ENCODE measurements at regions not wholly inside any gene's neighbourhood (a gene's known extent, or its start where the extent isn't known, plus 50 kb on each side); places are given as distances from the start of the nearest gene placed in this dataset.

- in situ Hi-C loops (cut with HindIII; ENCODE audit: extremely low pct_ligation_motif_present, low pct_unique_long_range_greater_than_20kb): no loop called here
- H3K9me3 ChIP-seq (ENCODE audit: low read length): no peaks in the 10 kb centered on the region
- no peak overlapping the region for H3K27ac ChIP-seq (ENCODE audit: extremely low read length, insufficient read depth, low read length)
- DNase-seq (ENCODE audit: low spot score): no peak
- H3K4me2 ChIP-seq (ENCODE audit: low read depth, low read length): no peak overlapping the region
- TF ChIP-seq HNF1B (CRISPR knock-in tag; IDR thresholded peaks at IDR 0.05) (no peak), ZSCAN22 (CRISPR knock-in tag; IDR thresholded peaks at IDR 0.05) (no peak), ONECUT2 (CRISPR knock-in tag; IDR thresholded peaks at IDR 0.05) (no peak), SRF (IDR thresholded peaks at IDR 0.05; ENCODE audit: low read depth, low read length) (no peak), ZNF547 (CRISPR knock-in tag; IDR thresholded peaks at IDR 0.05) (no peak), ZNF292 (CRISPR knock-in tag; IDR thresholded peaks at IDR 0.05; ENCODE audit: borderline replicate concordance, low read depth) (no peak), RFX3 (CRISPR knock-in tag; IDR thresholded peaks at IDR 0.05) (no peak)
- no peak for FAIRE-seq
- no peaks in the 10 kb centered on the region for H3K79me2 ChIP-seq (ENCODE audit: insufficient read depth, low read length)
- intact Hi-C loops (cut with micrococcal nuclease; ENCODE audit: unreplicated experiment): no loop called here
- H3K27me3 ChIP-seq (ENCODE audit: control insufficient read depth in 1 of 2, insufficient read depth in 2 of 2, low read length in 2 of 2): no peaks in the 10 kb centered on the region
- no peak overlapping the region for H3K4me3 ChIP-seq (replicated peaks in 1 of 3; ENCODE audit: insufficient read depth in 1 of 3, low read depth in 2 of 3, low read length in 3 of 3)
- no TSS peak for BruUV-seq (replicated peaks)
- ChIA-PET POLR2A (no interaction called here), CTCF (ENCODE audit: low intra/inter-chr PET ratio, low total read pairs) (no interaction called here)
- no peak for ATAC-seq
- no peaks in the 10 kb centered on the region for H3K36me3 ChIP-seq (replicated peaks in 1 of 2; ENCODE audit: control insufficient read depth in 1 of 2, insufficient read depth in 2 of 2, low read length in 2 of 2)
- H3K4me1 ChIP-seq (ENCODE audit: insufficient read depth, low read length): no peaks in the 10 kb centered on the region
- WGBS (ENCODE audit: low lambda C conversion rate): 18% methylated on average over 2 of the region's 2 CpGs
- no peak overlapping the region for H2AFZ ChIP-seq (ENCODE audit: low read length)
- H4K20me1 ChIP-seq (ENCODE audit: insufficient read depth, low read length): no peaks in the 10 kb centered on the region
- H3K9ac ChIP-seq (ENCODE audit: insufficient read depth, low read depth, low read length): no peak overlapping the region
These were observed 319.7 kb downstream of the EPM2A start for GRCh38 chr6:145415616-145416015.

GRCh38 chr6:145420599-145420998, 314.7 kb downstream of the EPM2A start:
- WGBS (ENCODE audit: low lambda C conversion rate): 0% methylated on average over 1 of the region's 1 CpG
- DNase-seq (ENCODE audit: low spot score) (no peak), ATAC-seq (no peak), FAIRE-seq (no peak)
- Histone ChIP-seq H3K4me1 (ENCODE audit: insufficient read depth, low read length) (no peaks in the 10 kb centered on the region), H3K9me3 (ENCODE audit: low read length) (no peaks in the 10 kb centered on the region), H3K36me3 (replicated peaks in 1 of 2; ENCODE audit: control insufficient read depth in 1 of 2, insufficient read depth in 2 of 2, low read length in 2 of 2) (no peaks in the 10 kb centered on the region), H2AFZ (ENCODE audit: low read length) (no peak overlapping the region), H4K20me1 (ENCODE audit: insufficient read depth, low read length) (no peaks in the 10 kb centered on the region), H3K79me2 (ENCODE audit: insufficient read depth, low read length) (no peaks in the 10 kb centered on the region), H3K27me3 (ENCODE audit: control insufficient read depth in 1 of 2, insufficient read depth in 2 of 2, low read length in 2 of 2) (no peaks in the 10 kb centered on the region), H3K27ac (ENCODE audit: extremely low read length, insufficient read depth, low read length) (no peak overlapping the region), H3K4me2 (ENCODE audit: low read depth, low read length) (no peak overlapping the region), H3K9ac (ENCODE audit: insufficient read depth, low read depth, low read length) (no peak overlapping the region), H3K4me3 (replicated peaks in 1 of 3; ENCODE audit: insufficient read depth in 1 of 3, low read depth in 2 of 3, low read length in 3 of 3) (no peak overlapping the region)
- BruUV-seq (replicated peaks): no TSS peak
- in situ Hi-C loops (cut with HindIII; ENCODE audit: extremely low pct_ligation_motif_present, low pct_unique_long_range_greater_than_20kb) (no loop called here), intact Hi-C loops (cut with micrococcal nuclease; ENCODE audit: unreplicated experiment) (no loop called here)
- CTCF ChIA-PET (ENCODE audit: low intra/inter-chr PET ratio, low total read pairs): no interaction called here
- POLR2A ChIA-PET: no interaction called here
- TF ChIP-seq MAFG (CRISPR knock-in tag; IDR thresholded peaks at IDR 0.05) (no peak), NR0B2 (CRISPR knock-in tag; IDR thresholded peaks at IDR 0.05) (no peak), ZNF292 (CRISPR knock-in tag; IDR thresholded peaks at IDR 0.05; ENCODE audit: borderline replicate concordance, low read depth) (no peak), ZGPAT (CRISPR knock-in tag; IDR thresholded peaks at IDR 0.05) (no peak), ZNF784 (CRISPR knock-in tag; IDR thresholded peaks at IDR 0.05; ENCODE audit: borderline replicate concordance) (no peak), HOXA9 (CRISPR knock-in tag; IDR thresholded peaks at IDR 0.05; ENCODE audit: borderline replicate concordance) (no peak), SIX4 (CRISPR knock-in tag; IDR thresholded peaks at IDR 0.05) (no peak), ZFP82 (CRISPR knock-in tag; IDR thresholded peaks at IDR 0.05; ENCODE audit: borderline replicate concordance) (no peak), FIP1L1 (IDR thresholded peaks at IDR 0.05; ENCODE audit: borderline replicate concordance, insufficient read depth, low read depth, low read length) (no peak), ZNF713 (CRISPR knock-in tag; IDR thresholded peaks at IDR 0.05) (no peak)

Measured in HepG2 (cell line).